SW 1271 (cell line): ENCODE measurements at regions not wholly inside any gene's neighbourhood (a gene's known extent, or its start where the extent isn't known, plus 50 kb on each side); places are given as distances from the start of the nearest gene placed in this dataset.
"Not testable (repeated sequence)": the region's sequence is repeated elsewhere in the genome, so short reads cannot be mapped to it uniquely, and the experiment has no call there.

Source experiments
- DNase-seq, 2 experiments: peaks; one replicate each; lab custom pipeline; 2025; lab: John Stamatoyannopoulos, UW

DNA sequence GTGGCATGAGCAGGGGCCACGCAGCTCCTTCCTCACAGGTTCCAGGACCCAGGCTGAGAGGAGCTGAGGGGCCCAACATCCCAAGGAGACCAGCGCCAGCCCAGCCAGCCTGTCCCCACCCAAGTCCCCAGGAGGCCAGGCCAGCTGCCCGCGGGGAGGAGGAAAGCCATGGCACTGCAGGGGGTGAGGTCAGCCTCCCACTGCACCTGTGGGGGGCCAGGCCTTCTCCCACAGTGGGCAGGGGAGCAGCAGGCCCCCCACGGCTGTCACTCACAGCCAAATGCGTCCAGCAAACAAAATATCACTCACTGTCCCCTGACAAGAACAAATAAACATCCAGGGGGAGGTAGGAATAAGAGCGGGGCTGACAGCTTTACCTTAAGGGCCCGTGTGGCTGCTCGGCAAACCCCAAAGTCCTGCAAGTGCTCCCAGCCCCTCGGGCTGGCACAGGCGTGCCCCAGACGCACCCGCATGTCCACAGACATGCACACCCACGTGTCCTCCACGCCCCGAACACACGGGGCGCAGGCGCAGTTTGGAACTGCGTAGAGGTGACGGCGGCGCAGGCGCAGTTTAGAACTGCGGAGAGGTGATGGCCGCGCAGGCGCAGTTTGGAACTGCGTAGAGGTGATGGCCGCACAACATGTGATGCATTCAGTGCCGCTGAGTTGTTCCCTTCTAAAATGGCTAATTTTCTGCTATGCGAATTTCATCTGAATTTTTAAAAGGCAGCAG, 291.1 kb downstream of the FOXL1 start:
- DNase-seq: no peak

- no peak for DNase-seq
Observed at GRCh38 chr16:86870380-86870779, 292.0 kb downstream of the FOXL1 start.

GRCh38 chr16:86872131-86872530, 293.8 kb downstream of the FOXL1 start:
- DNase-seq: no peak

DNA sequence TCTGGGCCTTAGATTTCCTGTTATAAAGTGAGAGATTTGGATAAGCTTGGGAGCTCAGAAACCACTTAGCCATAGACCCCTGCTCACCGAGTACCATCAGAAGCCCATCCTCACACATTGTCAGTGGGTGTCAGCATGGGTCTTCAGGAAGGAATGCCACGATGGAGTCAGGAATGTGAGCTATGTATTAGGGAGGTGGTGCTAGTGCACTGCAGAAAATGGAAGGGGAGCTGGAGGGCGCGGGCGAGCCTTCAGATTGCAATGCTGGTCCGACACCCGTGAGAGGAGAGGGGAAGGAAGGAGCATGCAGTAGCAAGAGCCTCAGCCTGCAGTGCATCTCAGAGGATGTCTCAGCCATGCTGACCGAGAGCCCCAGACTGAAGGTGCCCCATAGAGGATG, 294.5 kb downstream of the FOXL1 start:
- no peak for DNase-seq

GRCh38 chr16:86874141-86874540, 295.8 kb downstream of the FOXL1 start:
- DNase-seq: peak in 1 of 2 experiments; percentile 10

GRCh38 chr16:86876499-86876898, 298.1 kb downstream of the FOXL1 start:
- no peak for DNase-seq

DNA sequence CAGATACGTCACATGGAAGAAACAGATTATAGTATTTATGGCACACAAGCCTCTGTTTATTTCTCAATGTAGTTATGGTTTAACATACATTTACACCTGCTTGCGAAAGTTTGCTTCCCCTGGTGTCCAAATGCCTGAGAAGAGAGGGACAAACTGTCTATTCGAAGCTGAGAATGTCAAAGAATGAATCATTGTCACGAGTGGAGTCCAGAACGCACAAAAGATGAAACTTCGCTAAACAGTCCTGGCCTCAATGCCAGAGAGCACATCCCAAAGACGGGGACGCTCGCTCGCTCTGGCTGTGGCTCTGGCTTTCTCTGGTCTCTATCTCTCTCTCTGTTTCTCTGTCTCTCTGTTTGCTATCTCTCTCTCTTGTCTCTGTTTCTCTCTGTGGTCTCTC, 298.8 kb downstream of the FOXL1 start:
- DNase-seq: no peak

DNA sequence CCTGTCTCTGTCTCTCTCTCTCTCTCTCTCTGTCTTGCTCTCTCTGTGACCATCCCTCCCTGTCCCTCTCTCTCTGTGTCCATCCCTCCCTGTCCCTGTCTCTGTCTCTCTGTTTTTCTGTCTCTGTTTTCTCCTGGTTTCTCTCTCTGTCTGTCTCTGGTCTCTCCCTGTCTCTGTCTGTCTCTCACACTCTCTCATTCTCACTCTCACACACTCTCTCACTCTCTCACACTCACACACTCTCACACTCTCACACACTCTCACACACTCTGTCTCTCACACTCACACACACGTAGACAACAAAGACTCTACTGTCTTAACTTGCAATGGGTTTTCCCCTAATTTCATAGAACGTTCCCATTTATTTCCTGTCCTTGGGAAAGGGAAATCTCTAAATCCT, 299.5 kb downstream of the FOXL1 start:
- DNase-seq: no peak

GRCh38 chr16:86878236-86879080, 300.1 kb downstream of the FOXL1 start:
- DNase-seq: no peak

DNA sequence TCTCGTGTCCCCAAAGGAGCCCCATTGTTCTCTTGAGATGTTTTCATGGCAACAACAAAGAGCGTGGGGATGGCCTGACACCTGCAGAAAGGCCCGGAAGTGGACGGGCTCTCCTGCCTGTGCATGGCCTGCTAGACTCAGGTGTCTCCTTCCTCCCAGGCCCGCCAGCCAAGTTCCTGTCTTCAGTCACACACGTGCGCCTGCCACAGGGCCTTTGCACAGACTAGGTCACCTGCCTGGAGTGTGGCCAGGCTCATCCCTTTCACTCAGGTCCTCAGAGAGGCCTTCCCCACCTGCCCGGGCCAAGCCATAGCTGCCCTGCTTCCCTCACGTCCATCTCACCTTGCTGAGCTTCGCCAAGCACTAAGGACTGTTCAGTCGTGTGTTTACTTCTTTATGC, 300.9 kb downstream of the FOXL1 start:
- no peak for DNase-seq

DNA sequence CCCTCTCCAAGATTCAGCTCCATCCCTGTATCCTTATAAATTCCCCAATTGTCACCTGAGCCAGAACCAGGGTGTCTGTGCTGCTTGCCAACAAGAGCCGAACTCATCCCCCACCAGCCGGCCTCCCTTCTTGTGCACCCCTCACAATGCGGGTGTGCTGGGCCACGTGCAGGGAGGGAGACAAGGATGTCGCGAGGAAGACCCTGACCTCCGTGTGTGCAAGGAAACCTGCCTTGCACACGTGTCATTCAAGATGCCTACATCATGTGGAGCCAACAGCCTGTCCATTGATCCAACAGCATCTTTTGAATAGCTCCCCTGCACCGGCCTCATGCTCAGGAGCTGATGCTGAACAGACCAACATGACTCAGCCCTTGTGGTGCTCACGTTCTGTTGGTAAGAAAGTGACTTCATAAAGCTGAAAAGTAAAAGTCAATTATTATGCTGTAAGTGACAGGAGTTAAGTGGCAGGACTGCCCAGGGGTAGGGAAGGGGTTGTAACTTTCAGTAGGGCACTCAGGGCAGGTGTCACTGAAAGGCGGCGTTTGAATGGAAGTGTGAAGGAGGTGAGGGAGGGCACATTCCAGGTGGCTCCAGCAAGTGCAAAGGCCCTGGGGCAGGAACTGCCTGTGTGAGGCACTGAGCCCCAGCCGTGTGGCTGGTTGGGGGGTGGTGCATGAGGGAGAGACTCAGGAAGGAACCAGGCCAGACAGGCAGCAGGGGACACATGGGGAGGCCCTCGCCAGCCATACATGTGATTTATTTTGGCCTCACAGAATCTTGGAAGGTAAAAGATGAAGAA, 302.2 kb downstream of the FOXL1 start:
- no peak for DNase-seq

DNA sequence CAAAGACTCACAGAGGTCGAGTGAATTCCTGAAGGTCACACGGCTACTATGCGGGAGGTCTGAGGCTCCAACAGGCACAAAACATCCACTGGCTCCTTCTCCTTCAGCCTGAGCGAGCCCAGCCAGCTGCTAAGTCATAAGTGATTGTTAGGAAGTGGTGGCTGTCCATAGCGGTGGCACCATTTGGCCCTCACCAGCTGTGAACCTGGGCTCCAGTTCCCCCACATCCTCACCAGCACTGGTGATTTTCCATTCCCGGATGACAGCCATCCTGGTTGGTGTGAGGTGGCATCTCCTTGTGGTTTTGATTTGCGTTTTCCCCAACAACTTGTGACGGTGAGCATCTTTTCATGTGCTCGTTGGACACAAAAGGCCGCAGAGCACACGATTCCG, 302.8 kb downstream of the FOXL1 start:
- DNase-seq: no peak

DNA sequence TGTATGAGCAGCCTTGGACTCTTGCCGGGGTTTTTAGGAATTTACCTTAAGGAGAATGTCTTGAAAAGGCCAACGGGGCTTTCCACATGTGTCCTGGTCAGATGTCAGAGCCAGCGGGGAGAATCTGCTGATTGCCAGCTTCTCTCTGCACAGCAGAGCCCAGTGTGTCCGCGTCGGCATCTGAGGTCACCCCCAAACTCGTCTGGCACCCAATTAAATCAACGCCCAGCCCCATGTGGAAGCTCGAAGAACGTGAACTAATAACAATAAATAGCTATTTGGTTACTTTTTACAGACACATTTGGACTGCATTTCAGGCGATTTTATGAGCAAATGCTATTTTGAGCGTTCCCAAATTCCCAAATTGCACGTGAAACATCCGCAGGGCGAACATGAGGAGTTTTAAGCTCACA, 303.5 kb downstream of the FOXL1 start:
- DNase-seq: no peak

DNA sequence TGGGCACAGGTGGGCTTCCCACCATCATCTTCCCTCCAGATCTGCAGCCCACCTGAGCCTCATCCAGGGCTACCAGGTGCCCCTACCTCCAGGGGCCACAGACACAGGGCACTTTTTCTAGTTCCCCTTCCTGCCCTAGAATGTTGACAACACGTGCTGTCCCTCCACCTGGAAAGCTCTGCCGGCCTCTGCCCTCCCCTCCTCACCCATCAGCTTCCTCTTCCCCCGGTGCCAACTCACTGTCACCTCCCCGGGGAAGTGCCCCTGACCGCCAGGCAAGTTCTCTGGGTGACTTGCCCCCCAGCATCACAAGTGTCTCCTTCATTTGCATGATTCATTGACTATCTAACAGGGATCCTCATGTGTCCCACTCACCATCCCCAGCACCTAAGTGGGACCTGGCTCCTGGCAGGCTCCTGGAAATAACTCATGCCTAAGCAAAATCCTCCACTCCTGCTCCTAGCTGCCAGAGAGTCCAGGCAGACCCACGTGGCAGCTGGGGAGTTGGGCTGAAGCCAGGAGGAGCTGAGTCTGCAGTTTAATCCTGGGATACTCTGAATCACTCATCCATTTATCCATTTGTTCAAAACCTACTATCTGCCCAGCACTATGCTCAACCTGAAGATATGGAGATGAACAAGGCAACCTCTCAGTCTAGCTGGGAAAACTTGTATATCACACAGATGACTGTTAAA, 304.4 kb downstream of the FOXL1 start:
- DNase-seq: no peak

DNA sequence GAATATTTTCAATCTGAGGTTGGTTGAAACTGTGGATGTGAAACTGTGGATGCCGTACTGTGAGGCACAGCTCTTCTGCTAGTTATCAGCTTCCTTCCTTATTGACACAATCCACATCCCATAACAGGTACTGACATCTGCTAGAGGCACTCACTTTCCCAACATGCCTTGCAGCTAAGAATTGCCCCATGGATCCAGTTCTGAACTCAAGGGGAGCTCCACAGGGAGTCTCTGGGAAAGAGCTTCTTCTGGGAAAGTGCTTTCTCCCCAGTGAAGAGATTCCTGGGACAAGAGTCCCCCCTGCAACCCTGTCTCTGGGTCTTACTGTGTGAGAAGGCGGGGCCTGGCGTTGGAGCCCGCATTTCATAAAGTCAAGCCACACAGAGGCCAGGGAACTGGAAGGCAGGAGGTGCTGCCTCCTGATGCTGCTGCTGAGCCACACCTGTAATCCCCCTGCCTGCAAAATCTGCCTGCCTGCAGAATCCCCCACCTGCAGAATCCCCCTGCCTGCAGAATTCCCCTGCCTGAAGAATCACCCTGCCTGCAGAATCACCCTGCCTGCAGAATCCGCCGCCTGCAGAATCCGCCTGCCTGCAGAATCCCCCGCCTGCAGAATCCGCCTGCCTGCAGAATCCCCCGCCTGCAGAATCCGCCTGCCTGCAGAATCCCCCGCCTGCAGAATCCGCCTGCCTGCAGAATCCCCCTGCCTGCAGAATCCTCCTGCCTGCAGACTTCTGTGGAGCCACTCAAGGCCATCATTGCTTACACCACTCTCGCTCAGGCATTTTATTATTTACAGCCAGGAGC, 305.4 kb downstream of the FOXL1 start:
- DNase-seq: no peak

GRCh38 chr16:86884390-86884650, 306.0 kb downstream of the FOXL1 start:
- no peak for DNase-seq

- DNase-seq: no peak
Observed at GRCh38 chr16:86885139-86885538, 306.8 kb downstream of the FOXL1 start.

DNA sequence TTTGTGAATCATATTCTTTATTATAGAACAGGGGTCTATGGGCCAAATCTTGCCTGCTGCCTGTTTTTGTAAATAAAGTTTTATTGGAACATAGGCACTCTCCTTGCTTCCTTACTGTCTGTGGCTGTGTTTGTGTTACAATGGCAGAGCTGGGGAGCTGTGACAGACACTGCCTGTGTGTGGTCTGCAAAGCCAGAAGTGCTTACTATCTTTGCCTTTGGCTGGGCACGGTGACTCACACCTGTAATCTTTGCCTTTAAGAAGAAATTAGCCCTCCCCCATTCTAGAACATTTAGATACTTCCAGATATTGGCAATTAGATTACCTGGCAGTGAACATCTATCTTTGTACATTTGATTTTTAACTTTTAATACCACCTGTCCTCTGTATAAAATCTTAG, 308.3 kb downstream of the FOXL1 start:
- no peak for DNase-seq

DNA sequence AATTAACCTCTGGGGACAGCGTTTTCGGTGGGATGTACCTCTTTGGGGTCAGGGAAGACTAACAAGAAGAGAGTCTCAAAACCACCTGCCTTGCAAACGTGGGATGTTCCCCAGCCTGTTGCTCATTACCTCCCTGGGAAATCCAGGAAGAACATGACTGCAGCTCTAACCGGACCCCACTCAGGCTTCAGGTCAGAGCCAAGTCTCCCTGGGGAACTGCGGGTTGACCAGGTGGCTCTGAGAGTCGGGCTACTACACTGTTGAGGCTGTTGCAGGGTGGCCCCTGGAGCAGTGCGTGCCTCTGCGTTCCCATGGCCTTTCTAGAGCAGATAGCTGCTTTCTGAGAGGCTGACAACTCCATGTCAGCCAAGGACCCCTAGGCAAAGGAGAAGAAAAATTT, 309.1 kb downstream of the FOXL1 start:
- DNase-seq: no peak

DNA sequence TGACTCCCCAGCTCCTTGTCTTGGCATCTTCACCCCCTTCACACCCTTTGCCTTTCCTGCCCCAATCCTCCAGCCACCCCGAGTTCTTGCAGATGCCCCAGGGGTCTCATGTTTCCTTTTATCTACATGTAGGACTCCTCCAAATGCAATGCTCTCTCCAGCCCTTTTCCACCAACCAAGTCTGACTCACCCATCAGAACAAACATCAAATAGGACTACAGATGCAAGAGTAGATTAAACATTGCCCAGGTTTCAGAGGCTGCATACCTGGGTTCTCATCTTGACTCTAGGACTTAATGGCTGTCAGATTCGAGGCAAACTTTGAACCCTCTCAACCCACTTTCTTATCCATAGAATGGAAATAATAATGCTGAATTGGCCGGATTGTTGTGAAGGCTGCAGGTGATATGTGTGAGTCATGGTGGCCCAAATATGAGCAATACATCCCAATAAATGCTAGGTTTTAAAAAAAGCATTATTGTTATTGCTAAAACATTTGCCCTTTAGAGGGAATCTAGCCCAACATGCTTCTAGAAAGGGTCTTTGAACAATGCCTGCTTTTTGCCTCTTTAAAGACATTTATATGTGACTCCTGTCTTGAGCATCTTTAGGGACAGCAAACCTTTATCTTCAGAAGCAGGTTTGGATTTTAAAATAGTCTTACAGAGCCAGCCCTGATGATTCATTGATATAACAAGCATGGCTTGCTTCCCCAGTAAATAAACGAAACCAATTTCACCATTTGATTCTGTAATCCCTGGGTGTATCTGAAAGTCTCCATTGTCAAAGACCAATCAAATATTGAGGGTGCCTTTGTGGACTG, 310.1 kb downstream of the FOXL1 start:
- DNase-seq: no peak

GRCh38 chr16:86889054-86889366, 310.7 kb downstream of the FOXL1 start:
- not testable (repeated sequence) for DNase-seq
